B cell (primary cell): ENCODE measurements at regions not wholly inside any gene's neighbourhood (a gene's known extent, or its start where the extent isn't known, plus 50 kb on each side); places are given as distances from the start of the nearest gene placed in this dataset.

ENCODE experiments used
- CTCF ChIP-seq: fragments of 200-600 bp; IDR thresholded peaks from one replicate; pipeline ENCODE4 v1.8.0; 2022; ENCODE audit warnings: antibody characterized with exemption, mild to moderate bottlenecking
- EZH2 ChIP-seq: IDR thresholded peaks from 2 replicates; pipeline ENCODE4 v1.6.1; 2012; ENCODE audit warnings: borderline replicate concordance, low read depth, mild to moderate bottlenecking, moderate library complexity, low read length; ENCODE audit not compliant: insufficient read depth, poor library complexity, severe bottlenecking

GRCh38 chr20:6426287-6426891 is 303.6 kb upstream of the FERMT1 start:
- TF ChIP-seq EZH2 (no peak), CTCF (no peak)
